Trophoblast cell (in vitro differentiated cells and primary cell): ENCODE measurements at regions not wholly inside any gene's neighbourhood (a gene's known extent, or its start where the extent isn't known, plus 50 kb on each side); places are given as distances from the start of the nearest gene placed in this dataset.

Source experiments
- DNase-seq, 2 donors: peaks; one replicate each; pipeline ENCODE4 v3.0.0-alpha.2; 2016
- H2AFZ ChIP-seq: 2 replicates; pipeline ENCODE4 v1.6.1; 2013; ENCODE audit warnings: low read length, moderate library complexity, mild to moderate bottlenecking; ENCODE audit not compliant: insufficient read depth, poor library complexity
- H2AK5ac ChIP-seq: 2 replicates; pipeline ENCODE4 v1.6.1; 2013; ENCODE audit warnings: mild to moderate bottlenecking, low read length
- H2BK120ac ChIP-seq: 2 replicates; pipeline ENCODE4 v1.6.1; 2013; ENCODE audit warnings: low read length, mild to moderate bottlenecking, moderate library complexity; ENCODE audit not compliant: insufficient read depth, poor library complexity
- H2BK12ac ChIP-seq: 2 replicates; pipeline ENCODE4 v1.6.1; 2013; ENCODE audit warnings: mild to moderate bottlenecking, low read length, moderate library complexity
- H2BK5ac ChIP-seq: 2 replicates; pipeline ENCODE4 v1.6.1; 2013; ENCODE audit warnings: low read length, low read depth, moderate library complexity, mild to moderate bottlenecking; ENCODE audit not compliant: poor library complexity
- H3K14ac ChIP-seq: 2 replicates; pipeline ENCODE4 v1.6.1; 2013; ENCODE audit warnings: mild to moderate bottlenecking, low read length
- H3K18ac ChIP-seq: 2 replicates; pipeline ENCODE4 v1.6.1; 2013; ENCODE audit warnings: mild to moderate bottlenecking, low read length
- H3K23ac ChIP-seq: 2 replicates; pipeline ENCODE4 v1.6.1; 2013; ENCODE audit warnings: low read length
- H3K27ac ChIP-seq: 2 replicates; pipeline ENCODE4 v1.5.1; 2013; ENCODE audit warnings: low read depth, mild to moderate bottlenecking, inconsistent platforms, low read length, moderate library complexity
- H3K27me3 ChIP-seq: 2 replicates; pipeline ENCODE4 v1.6.1; 2013; ENCODE audit warnings: inconsistent platforms, mild to moderate bottlenecking, low read length, moderate library complexity; ENCODE audit not compliant: insufficient read depth
- H3K36me3 ChIP-seq, 2 experiments: 1 replicate in 1 of 2; 2 replicates in 1 of 2; pipeline ENCODE4 v1.6.1; 2013; ENCODE audit warnings: low read length in 2 of 2, mild to moderate bottlenecking in 2 of 2, moderate library complexity in 1 of 2; ENCODE audit not compliant: insufficient read depth in 2 of 2, control insufficient read depth in 1 of 2
- H3K4ac ChIP-seq: 2 replicates; pipeline ENCODE4 v1.6.1; 2013; ENCODE audit warnings: low read depth, mild to moderate bottlenecking, low read length, moderate library complexity
- H3K4me1 ChIP-seq, 2 experiments: 1 replicate in 1 of 2; 2 replicates in 1 of 2; pipeline ENCODE4 v1.6.1; 2013; ENCODE audit warnings: low read length in 2 of 2, mild to moderate bottlenecking in 2 of 2, moderate library complexity in 1 of 2; ENCODE audit not compliant: insufficient read depth in 2 of 2, control insufficient read depth in 1 of 2
- H3K4me2 ChIP-seq: 2 replicates; pipeline ENCODE4 v1.6.1; 2013; ENCODE audit warnings: inconsistent platforms, mild to moderate bottlenecking, low read length, moderate library complexity
- H3K4me3 ChIP-seq: 2 replicates; pipeline ENCODE4 v1.5.1; 2013; ENCODE audit warnings: mild to moderate bottlenecking, low read depth, low read length, inconsistent platforms
- H3K79me1 ChIP-seq: one replicate; pipeline ENCODE4 v1.6.1; 2013; ENCODE audit warnings: low read length
- H3K79me2 ChIP-seq: 2 replicates; pipeline ENCODE4 v1.6.1; 2013; ENCODE audit warnings: low read length, mild to moderate bottlenecking; ENCODE audit not compliant: control insufficient read depth, insufficient read depth, poor library complexity
- H3K9ac ChIP-seq: 2 replicates; pipeline ENCODE4 v1.6.1; 2013; ENCODE audit warnings: mild to moderate bottlenecking, low read length
- H3K9me3 ChIP-seq: 2 replicates; pipeline ENCODE4 v1.6.1; 2013; ENCODE audit warnings: low read depth, mild to moderate bottlenecking, control low read depth, inconsistent platforms, low read length; ENCODE audit not compliant: insufficient read depth
- H4K12ac ChIP-seq: 2 replicates; pipeline ENCODE4 v1.6.1; 2013; ENCODE audit warnings: low read depth, mild to moderate bottlenecking, low read length, moderate library complexity
- H4K8ac ChIP-seq: 2 replicates; pipeline ENCODE4 v1.6.1; 2013; ENCODE audit warnings: low read depth, mild to moderate bottlenecking, low read length, moderate library complexity
- H4K91ac ChIP-seq: one replicate; pipeline ENCODE4 v1.6.1; 2013; ENCODE audit warnings: low read depth, mild to moderate bottlenecking, low read length, moderate library complexity
- WGBS: extraction: QIAGEN DNeasy Blood & Tissue Kit; methylation state at CpG from one replicate; pipeline ENCODE4 v1.1.7; 2013; ENCODE audit warnings: missing lambda C conversion rate; ENCODE audit not compliant: insufficient read length, insufficient coverage; ENCODE audit errors: extremely low coverage; 5-methylcytosine and 5-hydroxymethylcytosine counted together

- Histone ChIP-seq H2BK5ac (no peak overlapping the region), H2BK12ac (no peak overlapping the region), H2BK120ac (no peak overlapping the region), H4K91ac (no peak overlapping the region), H3K4me2 (no peak overlapping the region), H3K9me3 (no peaks in the 10 kb centered on the region), H2AK5ac (no peak overlapping the region), H3K27ac (no peak overlapping the region), H3K4me3 (no peak overlapping the region), H3K18ac (no peak overlapping the region), H3K27me3 (no peaks in the 10 kb centered on the region), H3K79me1 (no peaks in the 10 kb centered on the region), H3K4ac (no peak overlapping the region), H2AFZ (no peak overlapping the region), H4K8ac (no peak overlapping the region), H3K23ac (no peak overlapping the region), H3K36me3 (no peaks in the 10 kb centered on the region), H4K12ac (no peak overlapping the region), H3K4me1 (no peaks in the 10 kb centered on the region), H3K9ac (no peak overlapping the region), H3K14ac (no peak overlapping the region), H3K79me2 (no peaks in the 10 kb centered on the region)
- DNase-seq = no peak
- WGBS = no CpG with 5 or more reads among the region's 1 CpG
Observed at GRCh38 chr20:19161336-19161735, 51.1 kb upstream of the SLC24A3 start.
